ENCODE measurements at regions not wholly inside any gene's neighbourhood (a gene's known extent, or its start where the extent isn't known, plus 50 kb on each side); places are given as distances from the start of the nearest gene placed in this dataset.
A peak's percentile ranks its signal among the peaks of the same experiment; 100 is the strongest.

DNA sequence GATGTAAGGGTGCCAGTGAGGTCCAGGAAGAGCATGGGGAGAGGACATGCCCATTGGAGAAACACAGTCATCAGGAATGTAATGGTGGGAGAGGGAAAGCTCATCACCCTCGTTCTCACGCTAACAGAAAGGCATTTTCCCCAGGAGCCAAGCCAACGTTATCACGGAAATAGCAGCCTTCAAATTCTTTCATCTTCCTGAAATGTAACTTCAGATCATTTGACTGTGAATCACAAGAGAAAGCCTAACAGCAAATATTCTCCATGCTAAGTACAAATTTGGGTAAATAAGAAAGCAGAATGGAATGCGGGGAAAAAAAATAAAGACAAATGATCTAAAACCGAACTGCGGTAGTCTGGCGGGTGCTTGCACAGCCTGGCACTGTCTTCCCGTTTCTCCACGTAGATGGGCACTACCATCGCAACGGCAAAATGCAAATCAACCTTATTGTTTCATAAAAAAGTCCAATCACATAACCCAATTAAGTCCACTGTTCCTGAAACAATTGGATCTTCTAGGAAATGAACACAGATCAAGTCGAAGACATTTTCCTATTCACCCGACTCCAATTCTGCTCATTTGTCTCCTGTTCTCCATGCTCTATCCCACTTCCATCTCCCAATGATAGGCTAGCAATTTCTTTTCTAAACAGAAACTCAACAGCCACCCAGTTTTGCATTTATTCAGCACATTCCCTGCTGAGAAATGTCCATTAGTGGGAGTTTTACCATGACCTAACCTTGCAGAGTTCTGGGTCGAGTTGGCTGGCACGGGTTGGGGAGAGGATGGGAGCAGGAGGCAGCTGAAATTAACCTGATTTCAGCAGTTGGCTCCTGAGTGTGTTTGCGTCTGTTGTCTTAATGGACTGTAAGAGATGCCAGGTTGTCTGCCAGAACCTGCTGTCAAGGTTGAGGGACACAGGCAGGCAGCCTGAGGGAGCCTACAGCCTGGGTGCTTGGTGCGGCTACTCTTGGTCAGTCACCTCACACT, 74.6 kb upstream of the FRMD4A start:
- Histone ChIP-seq H3K27ac (ENCODE audit: low read depth in 1 of 2, low read length in 2 of 2) (no peak overlapping the region), H3K27me3 (ENCODE audit: control insufficient read depth in 1 of 2, insufficient read depth in 2 of 2, low read length in 1 of 2) (no peaks in the 10 kb centered on the region), H3K9me3 (ENCODE audit: control insufficient read depth, low read length) (no peaks in the 10 kb centered on the region), H3K36me3 (ENCODE audit: control insufficient read depth in 1 of 2, insufficient read depth in 2 of 2, low read length in 1 of 2) (no peaks in the 10 kb centered on the region), H3K4me1 (ENCODE audit: control insufficient read depth in 1 of 2, insufficient read depth in 2 of 2, low read length in 2 of 2) (no peaks in the 10 kb centered on the region), H3K4me3 (ENCODE audit: low read length in 2 of 2) (no peak overlapping the region)
- intact Hi-C loops (cut with DNase I): no loop called here
- DNase-seq: no peak
- 25 to 33% methylated on average over 18 of the region's 18 CpGs for WGBS, 2 donors
- peak; percentile 46 for ATAC-seq (ENCODE audit: low FRiP score)

DNA sequence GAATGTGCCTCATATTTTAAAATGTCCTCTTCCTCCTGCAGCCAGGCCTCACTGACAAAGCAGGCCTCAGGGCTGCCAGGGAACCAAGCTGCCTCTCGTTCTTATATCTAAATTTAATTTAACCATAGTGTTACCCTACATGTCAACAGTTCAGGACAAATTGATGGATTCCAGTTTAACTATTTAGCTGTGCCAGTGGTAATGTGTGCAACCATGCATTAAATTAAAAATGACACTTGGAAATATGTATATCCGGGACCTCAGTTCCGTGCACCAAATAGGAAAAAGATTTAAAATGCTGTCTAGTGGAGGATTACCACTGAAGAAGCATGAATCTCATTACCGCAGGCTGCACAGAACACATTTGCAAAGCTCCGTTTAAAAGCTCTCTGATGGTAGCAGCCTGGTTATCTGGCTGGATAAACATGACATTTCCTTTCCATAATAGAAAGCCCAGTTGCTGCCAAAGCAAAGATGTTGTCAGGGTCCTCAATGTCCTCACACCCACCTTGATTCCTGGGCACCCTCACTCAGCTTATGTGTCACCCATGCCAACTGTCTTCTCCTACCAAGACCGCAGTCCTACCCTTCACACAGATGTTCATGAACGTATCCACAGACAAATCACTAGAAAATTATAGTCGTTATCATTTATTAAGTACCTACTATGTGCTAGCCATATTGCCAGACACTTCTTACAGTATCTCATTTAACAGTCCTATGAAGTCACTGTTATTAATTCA, 73.3 kb upstream of the FRMD4A start:
- ATAC-seq (ENCODE audit: low FRiP score) (no peak), DNase-seq (no peak)
- Histone ChIP-seq H3K4me3 (ENCODE audit: low read length in 2 of 2) (no peak overlapping the region), H3K36me3 (ENCODE audit: control insufficient read depth in 1 of 2, insufficient read depth in 2 of 2, low read length in 1 of 2) (no peaks in the 10 kb centered on the region), H3K27ac (ENCODE audit: low read depth in 1 of 2, low read length in 2 of 2) (no peak overlapping the region), H3K4me1 (ENCODE audit: control insufficient read depth in 1 of 2, insufficient read depth in 2 of 2, low read length in 2 of 2) (no peaks in the 10 kb centered on the region), H3K9me3 (ENCODE audit: control insufficient read depth, low read length) (no peaks in the 10 kb centered on the region), H3K27me3 (ENCODE audit: control insufficient read depth in 1 of 2, insufficient read depth in 2 of 2, low read length in 1 of 2) (no peaks in the 10 kb centered on the region)
- intact Hi-C loops (cut with DNase I): no loop called here
- WGBS, 2 donors: 68 to 72% methylated on average over 8 of the region's 8 CpGs

DNA sequence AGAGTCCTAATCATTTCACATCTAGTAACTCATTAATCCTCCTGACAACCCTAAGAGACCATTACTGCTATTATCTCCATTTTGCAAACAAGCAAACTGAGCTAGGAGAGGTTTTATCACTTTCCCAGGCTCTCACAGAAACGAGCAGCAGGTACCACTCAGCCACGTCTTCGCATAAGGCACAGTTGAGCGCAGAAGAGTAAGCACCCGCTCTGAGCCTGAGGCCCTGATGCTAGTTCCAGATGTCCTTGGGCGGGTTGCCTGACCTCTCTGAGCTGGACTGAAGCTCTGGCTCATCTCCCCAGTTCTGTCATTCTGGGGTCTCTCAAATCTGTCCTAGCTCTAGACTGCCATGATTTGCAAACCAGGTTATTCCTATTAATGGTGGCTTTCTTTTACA, 72.6 kb upstream of the FRMD4A start:
- Histone ChIP-seq H3K4me3 (ENCODE audit: low read length in 2 of 2) (no peak overlapping the region), H3K9me3 (ENCODE audit: control insufficient read depth, low read length) (no peaks in the 10 kb centered on the region), H3K27me3 (ENCODE audit: control insufficient read depth in 1 of 2, insufficient read depth in 2 of 2, low read length in 1 of 2) (no peaks in the 10 kb centered on the region), H3K27ac (ENCODE audit: low read depth in 1 of 2, low read length in 2 of 2) (no peak overlapping the region), H3K36me3 (ENCODE audit: control insufficient read depth in 1 of 2, insufficient read depth in 2 of 2, low read length in 1 of 2) (no peaks in the 10 kb centered on the region), H3K4me1 (ENCODE audit: control insufficient read depth in 1 of 2, insufficient read depth in 2 of 2, low read length in 2 of 2) (no peaks in the 10 kb centered on the region)
- intact Hi-C loops (cut with DNase I): no loop called here
- ATAC-seq (ENCODE audit: low FRiP score) (no peak), DNase-seq (no peak)
- WGBS, 2 donors: 88 to 89% methylated on average over 6 of the region's 6 CpGs

DNA sequence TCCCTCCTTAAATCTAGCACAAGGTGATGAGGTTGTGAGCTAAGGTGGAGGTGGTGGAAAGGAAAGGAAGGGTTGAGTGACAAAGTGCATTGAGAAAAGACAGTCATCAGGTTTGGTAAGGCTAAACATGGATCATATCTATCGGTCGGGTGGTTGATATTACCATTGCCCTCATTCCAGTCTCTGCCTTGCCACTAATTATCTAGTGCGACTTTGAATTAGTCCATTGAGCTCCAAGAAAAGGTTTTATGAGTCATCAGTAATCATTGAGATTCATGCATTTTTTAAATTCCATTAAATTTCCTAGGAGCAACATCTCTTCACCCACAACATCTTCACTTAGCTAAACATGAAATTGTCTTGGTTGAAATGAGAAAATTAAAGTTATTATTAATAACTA, 68.9 kb upstream of the FRMD4A start:
- Histone ChIP-seq H3K27ac (ENCODE audit: low read depth in 1 of 2, low read length in 2 of 2) (no peak overlapping the region), H3K4me1 (ENCODE audit: control insufficient read depth in 1 of 2, insufficient read depth in 2 of 2, low read length in 2 of 2) (no peaks in the 10 kb centered on the region), H3K9me3 (ENCODE audit: control insufficient read depth, low read length) (no peaks in the 10 kb centered on the region), H3K4me3 (ENCODE audit: low read length in 2 of 2) (no peak overlapping the region), H3K36me3 (ENCODE audit: control insufficient read depth in 1 of 2, insufficient read depth in 2 of 2, low read length in 1 of 2) (no peaks in the 10 kb centered on the region), H3K27me3 (ENCODE audit: control insufficient read depth in 1 of 2, insufficient read depth in 2 of 2, low read length in 1 of 2) (no peaks in the 10 kb centered on the region)
- no peak for ATAC-seq (ENCODE audit: low FRiP score)
- WGBS, 2 donors: 91 to 92% methylated on average over 3 of the region's 3 CpGs
- DNase-seq: no peak
- intact Hi-C loops (cut with DNase I): no loop called here

DNA sequence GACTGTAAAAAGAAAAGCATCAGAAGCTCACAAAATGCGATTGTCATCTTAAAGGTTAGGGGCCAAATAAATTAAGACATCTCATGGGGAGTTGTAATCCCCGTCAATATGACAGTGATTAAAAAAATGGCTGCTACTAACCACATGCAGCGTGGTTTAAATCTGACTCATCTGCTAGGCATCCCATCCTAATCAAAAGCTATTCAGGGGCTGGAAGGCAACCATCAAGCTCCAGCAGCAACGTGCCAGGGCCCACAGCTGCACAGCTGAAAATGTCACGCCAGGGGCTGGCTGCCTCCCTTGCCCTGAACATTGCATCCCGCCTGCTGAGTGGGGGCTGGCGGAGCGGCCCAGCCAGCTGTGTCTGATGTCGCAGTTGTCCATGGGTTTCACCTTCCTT, 66.3 kb upstream of the FRMD4A start:
- ATAC-seq (ENCODE audit: low FRiP score) (peak; percentile 77), DNase-seq (peak; percentile 84)
- Histone ChIP-seq H3K4me3 (ENCODE audit: low read length in 2 of 2) (no peak overlapping the region), H3K4me1 (ENCODE audit: control insufficient read depth in 1 of 2, insufficient read depth in 2 of 2, low read length in 2 of 2) (no peaks in the 10 kb centered on the region), H3K9me3 (ENCODE audit: control insufficient read depth, low read length) (no peaks in the 10 kb centered on the region), H3K36me3 (ENCODE audit: control insufficient read depth in 1 of 2, insufficient read depth in 2 of 2, low read length in 1 of 2) (no peaks in the 10 kb centered on the region), H3K27me3 (ENCODE audit: control insufficient read depth in 1 of 2, insufficient read depth in 2 of 2, low read length in 1 of 2) (no peaks in the 10 kb centered on the region), H3K27ac (ENCODE audit: low read depth in 1 of 2, low read length in 2 of 2) (no peak overlapping the region)
- intact Hi-C loops (cut with DNase I): no loop called here
- WGBS, 2 donors: 14 to 26% methylated on average over 9 of the region's 9 CpGs

DNA sequence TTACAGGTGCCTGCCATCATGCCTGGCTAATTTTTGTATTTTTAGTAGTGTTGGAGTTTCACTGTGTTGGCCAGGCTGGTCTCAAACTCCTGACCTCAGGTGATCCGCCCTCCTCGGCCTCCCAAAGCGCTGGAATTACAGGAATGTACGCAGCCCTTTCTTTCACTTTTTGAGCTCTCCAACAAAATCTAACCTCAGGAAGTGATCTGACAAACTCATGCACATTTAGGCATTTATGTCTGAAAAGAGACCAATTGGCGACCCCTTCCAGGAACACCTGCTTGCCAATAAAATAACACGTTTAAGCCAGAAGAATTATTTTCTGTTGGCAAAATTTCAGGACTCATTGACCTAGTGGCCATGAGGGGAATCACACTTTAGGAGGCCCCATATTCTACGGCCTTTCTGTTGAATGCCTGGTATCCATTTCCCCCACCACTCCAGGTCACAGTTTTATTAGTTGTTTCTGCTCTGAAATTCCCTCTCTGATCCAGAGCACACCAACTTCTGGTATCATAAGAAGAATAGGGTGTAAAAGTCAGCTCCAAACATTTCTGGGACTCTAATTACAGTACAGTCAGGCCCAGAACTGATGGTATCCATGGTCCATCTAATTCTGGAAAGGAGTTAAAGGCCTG, 65.8 kb upstream of the FRMD4A start:
- no peaks in the 10 kb centered on the region for H3K27me3 ChIP-seq (ENCODE audit: control insufficient read depth in 1 of 2, insufficient read depth in 2 of 2, low read length in 1 of 2)
- no peaks in the 10 kb centered on the region for H3K9me3 ChIP-seq (ENCODE audit: control insufficient read depth, low read length)
- DNase-seq (no peak), ATAC-seq (ENCODE audit: low FRiP score) (no peak)
- H3K36me3 ChIP-seq (ENCODE audit: control insufficient read depth in 1 of 2, insufficient read depth in 2 of 2, low read length in 1 of 2): no peaks in the 10 kb centered on the region
- H3K27ac ChIP-seq (ENCODE audit: low read depth in 1 of 2, low read length in 2 of 2): peak overlapping the region in 1 of 2 donors; percentile 41
- intact Hi-C loops (cut with DNase I): no loop called here
- no peak overlapping the region for H3K4me3 ChIP-seq (ENCODE audit: low read length in 2 of 2)
- WGBS, 2 donors: 68 to 69% methylated on average over 7 of the region's 7 CpGs
- H3K4me1 ChIP-seq (ENCODE audit: control insufficient read depth in 1 of 2, insufficient read depth in 2 of 2, low read length in 2 of 2): no peaks in the 10 kb centered on the region

DNA sequence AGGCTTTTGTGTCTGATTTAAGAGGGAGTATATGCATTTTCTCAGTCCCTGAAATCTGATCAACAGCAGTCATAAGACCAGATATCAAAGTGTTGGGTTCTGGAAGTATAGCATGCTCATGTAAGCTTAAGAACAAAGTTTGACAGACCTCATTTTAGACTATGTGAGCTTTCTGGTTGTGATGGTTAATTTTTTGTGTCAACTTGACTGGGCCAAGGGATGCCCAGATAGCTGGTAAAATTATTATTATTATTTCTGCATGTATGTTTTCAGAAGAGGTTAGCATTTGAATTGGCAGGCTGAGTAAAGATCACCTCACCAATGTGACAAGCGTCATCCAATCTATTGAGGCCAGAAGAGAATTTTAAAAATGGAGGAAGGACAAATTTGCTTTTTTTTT, 63.5 kb upstream of the FRMD4A start:
- intact Hi-C loops (cut with DNase I): no loop called here
- 99 to 100% methylated on average over 1 of the region's 1 CpG for WGBS, 2 donors

DNA sequence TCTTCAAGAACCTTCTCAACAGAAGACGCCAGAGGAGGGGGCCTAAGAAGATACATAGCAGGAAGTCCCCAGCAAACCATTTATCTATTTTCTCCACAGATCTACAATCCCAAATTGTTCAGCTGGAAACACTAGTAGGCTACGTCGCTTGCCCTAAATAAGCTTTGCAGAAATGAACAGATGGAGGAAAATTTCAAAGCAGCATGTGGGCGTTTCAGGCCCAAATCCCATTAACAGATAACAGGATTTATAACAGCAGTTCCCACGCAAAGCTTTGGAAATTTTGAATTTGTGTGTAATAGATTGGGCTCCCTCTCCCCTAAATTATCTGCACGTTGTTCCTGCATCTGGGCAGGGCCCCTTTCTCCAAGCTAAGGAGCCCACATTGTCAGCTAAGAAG, 60.6 kb upstream of the FRMD4A start:
- H3K9me3 ChIP-seq (ENCODE audit: control insufficient read depth, low read length): no peaks in the 10 kb centered on the region
- intact Hi-C loops (cut with DNase I): no loop called here
- no peaks in the 10 kb centered on the region for H3K4me1 ChIP-seq (ENCODE audit: control insufficient read depth in 1 of 2, insufficient read depth in 2 of 2, low read length in 2 of 2)
- WGBS, 2 donors: 79 to 83% methylated on average over 6 of the region's 6 CpGs
- H3K36me3 ChIP-seq (ENCODE audit: control insufficient read depth in 1 of 2, insufficient read depth in 2 of 2, low read length in 1 of 2): no peaks in the 10 kb centered on the region
- H3K4me3 ChIP-seq (ENCODE audit: low read length in 2 of 2): no peak overlapping the region
- ATAC-seq (ENCODE audit: low FRiP score): no peak
- H3K27ac ChIP-seq (ENCODE audit: low read depth in 1 of 2, low read length in 2 of 2): no peak overlapping the region
- no peaks in the 10 kb centered on the region for H3K27me3 ChIP-seq (ENCODE audit: control insufficient read depth in 1 of 2, insufficient read depth in 2 of 2, low read length in 1 of 2)
- no peak for DNase-seq

More for the DNA sequence above, 63.5 kb upstream of the FRMD4A start:
- Histone ChIP-seq H3K4me1 (ENCODE audit: control insufficient read depth in 1 of 2, insufficient read depth in 2 of 2, low read length in 2 of 2) (no peaks in the 10 kb centered on the region), H3K27me3 (ENCODE audit: control insufficient read depth in 1 of 2, insufficient read depth in 2 of 2, low read length in 1 of 2) (no peaks in the 10 kb centered on the region), H3K36me3 (ENCODE audit: control insufficient read depth in 1 of 2, insufficient read depth in 2 of 2, low read length in 1 of 2) (no peaks in the 10 kb centered on the region), H3K27ac (ENCODE audit: low read depth in 1 of 2, low read length in 2 of 2) (no peak overlapping the region), H3K4me3 (ENCODE audit: low read length in 2 of 2) (no peak overlapping the region), H3K9me3 (ENCODE audit: control insufficient read depth, low read length) (no peaks in the 10 kb centered on the region)
- DNase-seq (no peak), ATAC-seq (ENCODE audit: low FRiP score) (no peak)
